ENCODE measurements at regions not wholly inside any gene's neighbourhood (a gene's known extent, or its start where the extent isn't known, plus 50 kb on each side); places are given as distances from the start of the nearest gene placed in this dataset.

DNA sequence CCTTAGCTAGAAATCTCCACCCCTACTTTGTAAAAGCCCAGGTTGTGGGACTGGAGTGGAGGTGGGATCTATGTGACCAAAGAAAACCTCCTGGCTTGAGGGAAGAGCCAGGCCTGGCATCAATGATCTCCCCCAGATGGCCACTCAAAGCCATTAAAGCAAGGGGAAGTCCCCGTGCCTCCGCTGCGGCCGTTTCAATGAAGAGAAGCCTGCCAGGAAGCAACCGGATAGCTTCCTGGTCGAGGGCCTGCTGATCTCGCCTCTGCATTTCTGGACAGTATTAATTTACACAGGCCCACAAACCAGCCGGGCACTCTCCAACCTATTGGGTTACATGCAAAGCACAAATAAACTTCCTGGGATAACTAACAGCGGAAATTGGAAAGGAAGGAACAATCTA is 160.5 kb upstream of the MSX2 start:
- Mint-ChIP-seq H3K27ac (no peak overlapping the region), H3K4me3 (peak overlapping the region; percentile 1), H3K4me1 (ENCODE audit: unreplicated experiment) (peaks cover 18% of the 10 kb centered on the region), H3K9me3 (peaks cover 9% of the 10 kb centered on the region), H3K36me3 (peaks cover 3% of the 10 kb centered on the region), H3K27me3 (peaks cover 22% of the 10 kb centered on the region)
- no peak for DNase-seq (ENCODE audit: extremely low spot score, unreplicated experiment)
- TF ChIP-seq CTCF (conservative IDR thresholded peaks at IDR 0.05) = no peak

GRCh38 chr5:174567506-174568141 is 156.8 kb upstream of the MSX2 start:
- Mint-ChIP-seq H3K9me3 (peaks cover 7% of the 10 kb centered on the region), H3K27me3 (peaks cover 21% of the 10 kb centered on the region), H3K36me3 (peaks cover 3% of the 10 kb centered on the region), H3K4me1 (ENCODE audit: unreplicated experiment) (peaks cover 38% of the 10 kb centered on the region), H3K4me3 (no peak overlapping the region), H3K27ac (no peak overlapping the region)
- no peak for DNase-seq (ENCODE audit: extremely low spot score, unreplicated experiment)
- no peak for TF ChIP-seq CTCF (conservative IDR thresholded peaks at IDR 0.05)

GRCh38 chr5:174570662-174571061 is 153.7 kb upstream of the MSX2 start:
- Mint-ChIP-seq H3K4me1 (ENCODE audit: unreplicated experiment) (peaks cover 49% of the 10 kb centered on the region), H3K9me3 (peaks cover 7% of the 10 kb centered on the region), H3K4me3 (no peak overlapping the region), H3K36me3 (no peaks in the 10 kb centered on the region), H3K27me3 (peaks cover 19% of the 10 kb centered on the region), H3K27ac (no peak overlapping the region)
- DNase-seq (ENCODE audit: extremely low spot score, unreplicated experiment) = no peak
- TF ChIP-seq CTCF (conservative IDR thresholded peaks at IDR 0.05) = no peak

GRCh38 chr5:174571662-174572397 is 152.6 kb upstream of the MSX2 start:
- H3K27ac Mint-ChIP-seq = no peak overlapping the region
- peak overlapping the region; percentile 42 for H3K4me3 Mint-ChIP-seq
- no peak for TF ChIP-seq CTCF (conservative IDR thresholded peaks at IDR 0.05)

DNA sequence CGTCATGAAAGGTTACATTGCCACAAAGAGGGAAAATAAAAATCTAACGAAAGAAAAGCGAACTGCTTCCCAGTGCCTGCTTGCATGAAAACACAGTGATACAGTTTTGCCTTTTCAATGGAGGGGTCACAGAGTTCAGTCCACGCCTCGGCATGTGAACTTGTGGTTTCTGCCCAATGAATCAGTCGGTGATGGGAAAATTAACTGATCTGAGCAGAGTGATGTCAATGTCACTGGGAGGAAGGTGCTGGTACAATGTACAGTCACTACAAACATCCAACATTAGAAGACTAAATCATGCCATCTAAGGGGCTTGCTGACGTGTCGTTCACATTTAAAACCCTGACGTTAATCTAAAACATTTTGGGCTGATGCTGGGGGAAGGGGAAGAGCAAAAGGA is 151.8 kb upstream of the MSX2 start:
- H3K27me3 Mint-ChIP-seq = peaks cover 19% of the 10 kb centered on the region
- peaks cover 53% of the 10 kb centered on the region for H3K4me1 Mint-ChIP-seq (ENCODE audit: unreplicated experiment)
- no peaks in the 10 kb centered on the region for H3K36me3 Mint-ChIP-seq
- no peak for TF ChIP-seq CTCF (conservative IDR thresholded peaks at IDR 0.05)
- H3K4me3 Mint-ChIP-seq = no peak overlapping the region
- no peak for DNase-seq (ENCODE audit: extremely low spot score, unreplicated experiment)
- H3K27ac Mint-ChIP-seq = no peak overlapping the region
- H3K9me3 Mint-ChIP-seq = peaks cover 7% of the 10 kb centered on the region

More at GRCh38 chr5:174571662-174572397, 152.6 kb upstream of the MSX2 start:
- Mint-ChIP-seq H3K9me3 (peaks cover 7% of the 10 kb centered on the region), H3K4me1 (ENCODE audit: unreplicated experiment) (peaks cover 52% of the 10 kb centered on the region), H3K36me3 (no peaks in the 10 kb centered on the region), H3K27me3 (peaks cover 19% of the 10 kb centered on the region)
- DNase-seq (ENCODE audit: extremely low spot score, unreplicated experiment) = no peak
